ENCODE measurements at regions not wholly inside any gene's neighbourhood (a gene's known extent, or its start where the extent isn't known, plus 50 kb on each side); places are given as distances from the start of the nearest gene placed in this dataset.

DNA sequence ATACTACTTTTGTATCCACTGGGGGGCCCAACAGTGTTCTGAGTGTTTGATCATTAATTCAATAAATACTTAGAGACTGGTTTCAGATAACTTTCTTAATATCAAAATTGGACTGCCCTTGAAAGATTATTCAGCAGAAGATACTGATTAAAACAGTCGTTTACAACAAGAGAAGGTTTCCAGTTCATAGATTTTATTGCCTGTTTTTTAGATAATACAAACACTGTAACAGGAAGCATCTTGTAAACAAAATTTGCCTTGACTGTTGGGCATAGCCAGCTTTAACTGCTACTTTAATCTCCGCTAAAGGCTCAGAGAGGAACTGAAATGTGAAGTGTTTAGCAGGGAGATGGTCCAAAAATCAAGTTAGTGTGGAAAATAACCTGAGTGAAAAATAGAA is 1168.7 kb upstream of the NUDT12 start:
- Histone ChIP-seq H3K27me3 (ENCODE audit: control insufficient read depth, insufficient read depth, low read length) (no peaks in the 10 kb centered on the region), H3K36me3 (ENCODE audit: control insufficient read depth, insufficient read depth, low read length) (no peaks in the 10 kb centered on the region), H3K4me1 (ENCODE audit: control insufficient read depth, insufficient read depth, low read length) (no peaks in the 10 kb centered on the region), H3K27ac (ENCODE audit: low read length) (no peak overlapping the region), H3K9me3 (ENCODE audit: control insufficient read depth, insufficient read depth, low read length) (peaks cover 4% of the 10 kb centered on the region), H3K4me3 (ENCODE audit: low read length) (no peak overlapping the region)
- Mint-ChIP-seq H3K9me3 (peaks cover 9 to 26% of the 10 kb centered on the region in 2 donors), H3K27ac (no peak overlapping the region), H3K36me3 (no peaks in the 10 kb centered on the region), H3K4me3 (no peak overlapping the region), H3K4me1 (no peaks in the 10 kb centered on the region), H3K27me3 (ENCODE audit: low read depth in 2 of 2) (no peaks in the 10 kb centered on the region)
- intact Hi-C loops (cut with micrococcal nuclease): no loop called here
- DNase-seq (no peak), ATAC-seq (no peak)
- TF ChIP-seq, protein P1, sequence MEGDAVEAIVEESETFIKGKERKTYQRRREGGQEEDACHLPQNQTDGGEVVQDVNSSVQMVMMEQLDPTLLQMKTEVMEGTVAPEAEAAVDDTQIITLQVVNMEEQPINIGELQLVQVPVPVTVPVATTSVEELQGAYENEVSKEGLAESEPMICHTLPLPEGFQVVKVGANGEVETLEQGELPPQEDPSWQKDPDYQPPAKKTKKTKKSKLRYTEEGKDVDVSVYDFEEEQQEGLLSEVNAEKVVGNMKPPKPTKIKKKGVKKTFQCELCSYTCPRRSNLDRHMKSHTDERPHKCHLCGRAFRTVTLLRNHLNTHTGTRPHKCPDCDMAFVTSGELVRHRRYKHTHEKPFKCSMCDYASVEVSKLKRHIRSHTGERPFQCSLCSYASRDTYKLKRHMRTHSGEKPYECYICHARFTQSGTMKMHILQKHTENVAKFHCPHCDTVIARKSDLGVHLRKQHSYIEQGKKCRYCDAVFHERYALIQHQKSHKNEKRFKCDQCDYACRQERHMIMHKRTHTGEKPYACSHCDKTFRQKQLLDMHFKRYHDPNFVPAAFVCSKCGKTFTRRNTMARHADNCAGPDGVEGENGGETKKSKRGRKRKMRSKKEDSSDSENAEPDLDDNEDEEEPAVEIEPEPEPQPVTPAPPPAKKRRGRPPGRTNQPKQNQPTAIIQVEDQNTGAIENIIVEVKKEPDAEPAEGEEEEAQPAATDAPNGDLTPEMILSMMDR (IDR thresholded peaks at IDR 0.05): no peak
- WGBS (ENCODE audit: insufficient coverage): 64% methylated on average over 2 of the region's 2 CpGs

GRCh38 chr5:104708027-104708426 is 1145.4 kb upstream of the NUDT12 start:
- H3K4me3 Mint-ChIP-seq: no peak overlapping the region
- H3K36me3 Mint-ChIP-seq: peaks cover 7% of the 10 kb centered on the region

GRCh38 chr5:104706600-104706999 is 1144.0 kb upstream of the NUDT12 start:
- TF ChIP-seq, protein P1 (IDR thresholded peaks at IDR 0.05): no peak
- DNase-seq: no peak
- 68% methylated on average over 3 of the region's 3 CpGs for WGBS (ENCODE audit: insufficient coverage)
- Mint-ChIP-seq H3K4me1 (no peaks in the 10 kb centered on the region), H3K36me3 (no peaks in the 10 kb centered on the region), H3K27me3 (ENCODE audit: low read depth in 2 of 2) (no peaks in the 10 kb centered on the region), H3K27ac (no peak overlapping the region), H3K4me3 (no peak overlapping the region), H3K9me3 (peaks cover 7 to 24% of the 10 kb centered on the region in 2 donors)
- intact Hi-C loops (cut with micrococcal nuclease): no loop called here
- peaks cover 3% of the 10 kb centered on the region for H3K9me3 ChIP-seq (ENCODE audit: control insufficient read depth, insufficient read depth, low read length)
- H3K4me1 ChIP-seq (ENCODE audit: control insufficient read depth, insufficient read depth, low read length): no peaks in the 10 kb centered on the region
- no peak overlapping the region for H3K27ac ChIP-seq (ENCODE audit: low read length)
- no peaks in the 10 kb centered on the region for H3K27me3 ChIP-seq (ENCODE audit: control insufficient read depth, insufficient read depth, low read length)
- ATAC-seq: no peak
- no peaks in the 10 kb centered on the region for H3K36me3 ChIP-seq (ENCODE audit: control insufficient read depth, insufficient read depth, low read length)
- H3K4me3 ChIP-seq (ENCODE audit: low read length): no peak overlapping the region

More at GRCh38 chr5:104708027-104708426, 1145.4 kb upstream of the NUDT12 start:
- Histone ChIP-seq H3K27me3 (ENCODE audit: control insufficient read depth, insufficient read depth, low read length) (no peaks in the 10 kb centered on the region), H3K9me3 (ENCODE audit: control insufficient read depth, insufficient read depth, low read length) (peaks cover 12% of the 10 kb centered on the region), H3K4me3 (ENCODE audit: low read length) (no peak overlapping the region), H3K4me1 (ENCODE audit: control insufficient read depth, insufficient read depth, low read length) (no peaks in the 10 kb centered on the region), H3K36me3 (ENCODE audit: control insufficient read depth, insufficient read depth, low read length) (no peaks in the 10 kb centered on the region), H3K27ac (ENCODE audit: low read length) (no peak overlapping the region)
- ATAC-seq (no peak), DNase-seq (no peak)
- Mint-ChIP-seq H3K27me3 (ENCODE audit: low read depth in 2 of 2) (no peaks in the 10 kb centered on the region), H3K9me3 (peaks cover 11 to 32% of the 10 kb centered on the region in 2 donors), H3K27ac (no peak overlapping the region), H3K4me1 (no peaks in the 10 kb centered on the region)
- TF ChIP-seq, protein P1 (IDR thresholded peaks at IDR 0.05): no peak
- intact Hi-C loops (cut with micrococcal nuclease): no loop called here
- 80% methylated on average over 1 of the region's 3 CpGs for WGBS (ENCODE audit: insufficient coverage)

DNA sequence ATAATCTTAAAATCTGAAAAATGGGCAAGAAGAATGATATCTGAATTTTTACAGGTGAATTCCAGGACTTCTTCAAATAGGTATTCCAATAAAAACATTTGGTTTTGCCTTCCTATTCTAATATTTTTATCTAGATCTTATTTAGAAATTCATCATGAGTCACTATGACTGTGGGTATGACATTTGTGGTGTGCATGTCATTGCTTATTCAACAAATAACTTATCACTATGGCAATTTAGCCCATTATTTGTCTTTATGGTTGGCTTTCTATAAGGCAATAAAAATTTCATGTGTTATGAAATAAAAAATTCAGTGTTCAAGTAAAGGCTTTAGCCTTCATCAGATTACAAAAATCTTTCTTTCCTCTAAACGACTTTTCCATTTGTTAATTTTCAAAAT is 1139.6 kb upstream of the NUDT12 start:
- H3K4me1 ChIP-seq (ENCODE audit: control insufficient read depth, insufficient read depth, low read length): no peaks in the 10 kb centered on the region
- WGBS (ENCODE audit: insufficient coverage): no CpG with 5 or more reads among the region's 1 CpG
- no peaks in the 10 kb centered on the region for H3K36me3 Mint-ChIP-seq
- no peaks in the 10 kb centered on the region for H3K27me3 ChIP-seq (ENCODE audit: control insufficient read depth, insufficient read depth, low read length)
- TF ChIP-seq, protein P1 (IDR thresholded peaks at IDR 0.05): no peak
- H3K4me1 Mint-ChIP-seq: no peaks in the 10 kb centered on the region
- peaks cover 14% of the 10 kb centered on the region for H3K9me3 ChIP-seq (ENCODE audit: control insufficient read depth, insufficient read depth, low read length)
- H3K27ac ChIP-seq (ENCODE audit: low read length): no peak overlapping the region
- no peaks in the 10 kb centered on the region for H3K27me3 Mint-ChIP-seq (ENCODE audit: low read depth in 2 of 2)
- peaks cover 4 to 11% of the 10 kb centered on the region in 2 donors for H3K9me3 Mint-ChIP-seq
- intact Hi-C loops (cut with micrococcal nuclease): no loop called here
- ATAC-seq: no peak
- DNase-seq: no peak
- no peak overlapping the region for H3K4me3 ChIP-seq (ENCODE audit: low read length)
- H3K4me3 Mint-ChIP-seq: no peak overlapping the region
- H3K36me3 ChIP-seq (ENCODE audit: control insufficient read depth, insufficient read depth, low read length): no peaks in the 10 kb centered on the region
- H3K27ac Mint-ChIP-seq: no peak overlapping the region

Data from natural killer cell (primary cell).